ENCODE measurements at regions not wholly inside any gene's neighbourhood (a gene's known extent, or its start where the extent isn't known, plus 50 kb on each side); places are given as distances from the start of the nearest gene placed in this dataset.
"Not testable (repeated sequence)": the region's sequence is repeated elsewhere in the genome, so short reads cannot be mapped to it uniquely, and the experiment has no call there.

DNA sequence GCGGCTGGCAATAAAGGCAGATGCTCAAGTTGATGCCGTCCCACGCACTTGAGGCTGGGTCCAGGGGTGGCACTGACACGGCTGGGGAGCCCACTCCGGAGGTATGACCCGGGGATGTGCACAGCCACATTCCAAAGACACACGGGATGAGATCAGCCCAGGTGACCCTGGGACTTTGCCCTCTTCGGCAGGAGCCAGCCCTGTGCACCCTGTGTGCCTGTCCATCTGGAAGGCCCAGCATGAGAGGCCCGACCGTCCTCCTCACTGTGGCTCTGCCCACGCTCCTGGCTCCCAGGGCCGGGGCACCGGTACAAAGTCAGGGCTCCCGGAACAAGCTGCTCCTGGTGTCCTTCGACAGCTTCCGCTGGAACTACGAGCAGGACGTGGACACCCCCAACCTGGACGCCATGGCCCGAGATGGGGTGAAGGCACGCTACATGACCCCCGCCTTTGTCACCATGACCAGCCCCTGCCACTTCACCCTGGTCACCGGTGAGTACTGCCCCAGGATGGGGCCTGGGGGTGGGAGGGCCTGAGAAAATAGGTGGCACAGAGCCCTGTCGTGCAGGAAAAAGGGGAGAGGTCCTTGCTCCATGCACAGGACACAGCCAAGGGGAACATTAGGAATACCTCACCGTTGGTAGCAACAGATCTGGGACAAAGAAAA, 309.9 kb downstream of the TP53TG3F start:
- TF ChIP-seq POLR2A (IDR thresholded peaks at IDR 0.05): not testable (repeated sequence)
- TF ChIP-seq, protein P1, sequence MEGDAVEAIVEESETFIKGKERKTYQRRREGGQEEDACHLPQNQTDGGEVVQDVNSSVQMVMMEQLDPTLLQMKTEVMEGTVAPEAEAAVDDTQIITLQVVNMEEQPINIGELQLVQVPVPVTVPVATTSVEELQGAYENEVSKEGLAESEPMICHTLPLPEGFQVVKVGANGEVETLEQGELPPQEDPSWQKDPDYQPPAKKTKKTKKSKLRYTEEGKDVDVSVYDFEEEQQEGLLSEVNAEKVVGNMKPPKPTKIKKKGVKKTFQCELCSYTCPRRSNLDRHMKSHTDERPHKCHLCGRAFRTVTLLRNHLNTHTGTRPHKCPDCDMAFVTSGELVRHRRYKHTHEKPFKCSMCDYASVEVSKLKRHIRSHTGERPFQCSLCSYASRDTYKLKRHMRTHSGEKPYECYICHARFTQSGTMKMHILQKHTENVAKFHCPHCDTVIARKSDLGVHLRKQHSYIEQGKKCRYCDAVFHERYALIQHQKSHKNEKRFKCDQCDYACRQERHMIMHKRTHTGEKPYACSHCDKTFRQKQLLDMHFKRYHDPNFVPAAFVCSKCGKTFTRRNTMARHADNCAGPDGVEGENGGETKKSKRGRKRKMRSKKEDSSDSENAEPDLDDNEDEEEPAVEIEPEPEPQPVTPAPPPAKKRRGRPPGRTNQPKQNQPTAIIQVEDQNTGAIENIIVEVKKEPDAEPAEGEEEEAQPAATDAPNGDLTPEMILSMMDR (IDR thresholded peaks at IDR 0.05): not testable (repeated sequence)

Measured in transverse colon (tissue), 3 donors.